Vagina (tissue), 2 donors: ENCODE measurements at regions not wholly inside any gene's neighbourhood (a gene's known extent, or its start where the extent isn't known, plus 50 kb on each side); places are given as distances from the start of the nearest gene placed in this dataset.

Experiments
- DNase-seq, 2 donors: peaks; one replicate each; pipeline ENCODE4 v3.0.0-alpha.2; 2017; ENCODE audit errors: extremely low spot score in 2 of 2
- H3K27ac ChIP-seq: fragments of 200-600 bp; sonication (generic); one replicate; pipeline ENCODE4 v1.5.1; 2019
- H3K27me3 ChIP-seq: fragments of 200-600 bp; sonication (generic); one replicate; pipeline ENCODE4 v1.5.1; 2019
- H3K36me3 ChIP-seq, 2 donors: fragments of 200-600 bp; sonication (generic); one replicate each; pipeline ENCODE4 v1.5.1; 2017 to 2019
- H3K4me1 ChIP-seq: fragments of 200-600 bp; sonication (generic); one replicate; pipeline ENCODE4 v1.5.1; 2019
- H3K4me3 ChIP-seq, 2 donors: fragments of 200-600 bp; sonication (generic); 1 replicate in 1 of 2; 2 replicates in 1 of 2; pipeline ENCODE4 v1.5.1; 2016 to 2019
- H3K9me3 ChIP-seq: fragments of 200-600 bp; sonication (generic); one replicate; pipeline ENCODE4 v1.5.1; 2019
- CTCF ChIP-seq, 3 experiments: fragments of 450-650 bp in 2 of 3; fragments of 200-600 bp in 1 of 3; sonication (generic) in 1 of 3; IDR thresholded peaks; one replicate each; pipeline ENCODE4 v1.5.1; 2017 to 2019; ENCODE audit warnings: antibody characterized with exemption in 3 of 3, mild to moderate bottlenecking in 2 of 3, moderate library complexity in 2 of 3
- POLR2A ChIP-seq, 2 donors: fragments of 450-650 bp; IDR thresholded peaks; one replicate each; pipeline ENCODE4 v1.6.1; 2017; ENCODE audit warnings: antibody characterized with exemption in 2 of 2, mild to moderate bottlenecking in 2 of 2, moderate library complexity in 2 of 2
- POLR2AphosphoS5 ChIP-seq, 2 donors: sonication (generic); formaldehyde crosslinking; IDR thresholded peaks; one replicate each; pipeline ENCODE4 v1.9.0; 2017; ENCODE audit warnings: antibody characterized with exemption in 2 of 2, mild to moderate bottlenecking in 2 of 2, low read depth in 1 of 2; ENCODE audit not compliant: insufficient read depth in 1 of 2
- intact Hi-C: fragments of 100-400 bp; cut with DNase I; formaldehyde crosslinking; loops from one replicate; pipeline ENCODE4 v1.15.1; 2023

DNA sequence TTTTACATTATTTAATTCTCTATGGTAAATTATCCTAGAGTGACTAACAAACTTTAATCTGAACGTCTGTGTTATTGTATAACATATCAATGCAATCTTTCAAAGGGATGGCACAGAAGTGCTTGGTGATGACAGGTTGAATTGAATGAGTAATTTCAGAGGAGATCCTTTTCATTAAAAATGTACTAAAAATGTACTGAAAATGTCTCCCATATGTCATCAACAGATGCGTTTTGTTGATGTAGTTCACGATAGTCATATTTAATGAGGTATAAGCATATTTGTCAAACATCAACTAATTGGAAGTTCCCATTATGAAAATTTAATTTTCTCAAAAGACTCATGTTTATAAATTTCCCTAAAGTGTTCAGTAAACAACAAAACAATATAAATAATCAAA lies 1434.7 kb upstream of the PCDH20 start:
- Histone ChIP-seq H3K4me3 (no peak overlapping the region), H3K36me3 (no peaks in the 10 kb centered on the region), H3K27ac (no peak overlapping the region), H3K4me1 (no peaks in the 10 kb centered on the region), H3K9me3 (no peaks in the 10 kb centered on the region), H3K27me3 (no peaks in the 10 kb centered on the region)
- intact Hi-C loops = no loop called here
- no peak for DNase-seq
- TF ChIP-seq CTCF (IDR thresholded peaks at IDR 0.05) (no peak), POLR2A (IDR thresholded peaks at IDR 0.05) (no peak), POLR2AphosphoS5 (IDR thresholded peaks at IDR 0.05; ENCODE audit: insufficient read depth in 1 of 2, low read depth in 1 of 2) (no peak)

DNA sequence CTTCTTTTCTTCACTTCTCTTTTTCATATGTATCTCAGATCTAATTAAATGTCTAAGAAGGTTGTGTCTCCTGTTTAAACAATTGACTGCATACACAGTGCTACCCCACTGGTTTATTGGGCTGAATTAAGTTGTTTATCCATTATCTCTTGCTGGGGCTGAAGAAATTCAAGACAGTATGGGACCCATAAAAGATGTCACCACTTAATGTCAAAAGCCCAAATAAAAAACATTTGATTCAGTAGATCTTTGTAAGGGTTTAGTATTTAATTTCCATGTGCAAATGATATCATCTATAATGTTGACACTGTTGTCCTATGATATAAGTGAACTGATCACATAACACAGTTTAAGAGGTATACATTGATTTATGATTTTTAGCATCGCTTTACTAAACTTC lies 1431.9 kb upstream of the PCDH20 start:
- no peak overlapping the region for H3K4me3 ChIP-seq
- intact Hi-C loops = no loop called here
- H3K27ac ChIP-seq = no peak overlapping the region
- TF ChIP-seq POLR2AphosphoS5 (IDR thresholded peaks at IDR 0.05; ENCODE audit: insufficient read depth in 1 of 2, low read depth in 1 of 2) (no peak), CTCF (IDR thresholded peaks at IDR 0.05) (no peak), POLR2A (IDR thresholded peaks at IDR 0.05) (no peak)
- no peaks in the 10 kb centered on the region for H3K9me3 ChIP-seq
- no peak for DNase-seq
- no peaks in the 10 kb centered on the region for H3K36me3 ChIP-seq
- H3K4me1 ChIP-seq = no peaks in the 10 kb centered on the region
- no peaks in the 10 kb centered on the region for H3K27me3 ChIP-seq

GRCh38 chr13:62846302-62846701 lies 1430.7 kb upstream of the PCDH20 start:
- Histone ChIP-seq H3K36me3 (no peaks in the 10 kb centered on the region), H3K4me1 (no peaks in the 10 kb centered on the region), H3K4me3 (no peak overlapping the region), H3K27me3 (no peaks in the 10 kb centered on the region), H3K27ac (no peak overlapping the region), H3K9me3 (no peaks in the 10 kb centered on the region)
- intact Hi-C loops = no loop called here
- DNase-seq = no peak
- TF ChIP-seq POLR2AphosphoS5 (IDR thresholded peaks at IDR 0.05; ENCODE audit: insufficient read depth in 1 of 2, low read depth in 1 of 2) = no peak
- TF ChIP-seq CTCF (IDR thresholded peaks at IDR 0.05) = no peak

GRCh38 chr13:62839338-62839737 lies 1423.7 kb upstream of the PCDH20 start:
- H3K4me1 ChIP-seq = no peaks in the 10 kb centered on the region
- H3K27me3 ChIP-seq = no peaks in the 10 kb centered on the region
- H3K36me3 ChIP-seq = no peaks in the 10 kb centered on the region
- no peak for TF ChIP-seq POLR2AphosphoS5 (IDR thresholded peaks at IDR 0.05; ENCODE audit: insufficient read depth in 1 of 2, low read depth in 1 of 2)
- TF ChIP-seq CTCF (IDR thresholded peaks at IDR 0.05) = no peak
- no peak for TF ChIP-seq POLR2A (IDR thresholded peaks at IDR 0.05)
- no peaks in the 10 kb centered on the region for H3K9me3 ChIP-seq
- no peak overlapping the region for H3K27ac ChIP-seq
- intact Hi-C loops = no loop called here
- DNase-seq = no peak
- no peak overlapping the region for H3K4me3 ChIP-seq

- Histone ChIP-seq H3K36me3 (no peaks in the 10 kb centered on the region), H3K27me3 (no peaks in the 10 kb centered on the region), H3K27ac (no peak overlapping the region), H3K4me3 (no peak overlapping the region), H3K9me3 (no peaks in the 10 kb centered on the region), H3K4me1 (no peaks in the 10 kb centered on the region)
- no peak for DNase-seq
- TF ChIP-seq CTCF (IDR thresholded peaks at IDR 0.05) (no peak), POLR2A (IDR thresholded peaks at IDR 0.05) (no peak)
- intact Hi-C loops = no loop called here
Observed at GRCh38 chr13:62838929-62839328, 1423.3 kb upstream of the PCDH20 start.
